ENCODE measurements at regions not wholly inside any gene's neighbourhood (a gene's known extent, or its start where the extent isn't known, plus 50 kb on each side); places are given as distances from the start of the nearest gene placed in this dataset.

DNA sequence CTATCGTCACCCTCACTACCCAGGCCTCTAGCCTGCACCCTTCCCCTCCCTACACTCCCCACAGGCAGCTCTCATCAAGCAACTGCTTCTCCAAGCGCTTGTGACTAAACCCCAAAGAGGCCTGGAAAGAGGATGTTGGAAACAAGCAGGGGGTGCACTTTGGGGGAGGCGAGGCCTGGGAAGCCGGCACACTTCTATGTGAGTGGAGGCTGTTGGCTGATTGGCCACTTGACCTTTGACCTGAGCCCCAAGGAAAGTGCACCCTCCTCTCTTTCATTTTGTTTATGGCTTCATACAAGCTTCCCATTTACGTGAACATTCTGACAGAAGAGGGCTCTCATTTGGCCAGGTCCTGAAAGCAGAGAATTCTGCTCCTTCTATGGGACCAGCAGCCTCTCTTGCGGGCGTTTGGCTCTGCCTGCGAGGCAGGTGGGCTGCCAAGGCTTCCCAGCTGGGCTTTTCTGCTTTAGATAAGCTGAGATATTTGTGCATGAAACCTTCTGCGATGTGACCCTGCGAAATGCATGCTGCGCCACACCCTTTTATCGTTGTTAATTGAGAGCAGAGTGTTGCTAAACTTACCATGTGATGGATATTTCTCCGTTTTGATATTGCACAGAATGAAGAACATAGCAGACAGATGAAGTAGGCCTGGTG lies 134.8 kb upstream of the NCK2 start:
- Histone ChIP-seq H3K9ac (ENCODE audit: extremely low read depth, low read length, poor library complexity, severe bottlenecking) (no peak overlapping the region), H3K36me3 (ENCODE audit: control insufficient read depth, insufficient read depth, low read length) (no peaks in the 10 kb centered on the region), H3K4me1 (ENCODE audit: control insufficient read depth, insufficient read depth, low read length) (no peaks in the 10 kb centered on the region), H3K27me3 (ENCODE audit: control insufficient read depth, insufficient read depth, low read length, poor library complexity, severe bottlenecking) (no peaks in the 10 kb centered on the region), H3K4me3 (ENCODE audit: low read length) (no peak overlapping the region), H3K9me3 (ENCODE audit: control insufficient read depth, low read length) (no peaks in the 10 kb centered on the region), H3K27ac (ENCODE audit: low read depth, low read length) (peak overlapping the region; percentile 72)
- no peak for DNase-seq
- 91 to 92% methylated on average over 11 to 13 of the region's 13 CpGs for WGBS, 2 experiments (ENCODE audit: insufficient coverage in 1 of 2, insufficient read length in 1 of 2)
- Mint-ChIP-seq H3K27me3 (ENCODE audit: insufficient read depth) (no peaks in the 10 kb centered on the region), H3K27ac (no peak overlapping the region), H3K4me1 (peaks cover 2% of the 10 kb centered on the region), H3K36me3 (ENCODE audit: low read depth) (no peaks in the 10 kb centered on the region), H3K4me3 (no peak overlapping the region), H3K9me3 (no peaks in the 10 kb centered on the region)
- TF ChIP-seq CTCF (conservative IDR thresholded peaks at IDR 0.05) = no peak

DNA sequence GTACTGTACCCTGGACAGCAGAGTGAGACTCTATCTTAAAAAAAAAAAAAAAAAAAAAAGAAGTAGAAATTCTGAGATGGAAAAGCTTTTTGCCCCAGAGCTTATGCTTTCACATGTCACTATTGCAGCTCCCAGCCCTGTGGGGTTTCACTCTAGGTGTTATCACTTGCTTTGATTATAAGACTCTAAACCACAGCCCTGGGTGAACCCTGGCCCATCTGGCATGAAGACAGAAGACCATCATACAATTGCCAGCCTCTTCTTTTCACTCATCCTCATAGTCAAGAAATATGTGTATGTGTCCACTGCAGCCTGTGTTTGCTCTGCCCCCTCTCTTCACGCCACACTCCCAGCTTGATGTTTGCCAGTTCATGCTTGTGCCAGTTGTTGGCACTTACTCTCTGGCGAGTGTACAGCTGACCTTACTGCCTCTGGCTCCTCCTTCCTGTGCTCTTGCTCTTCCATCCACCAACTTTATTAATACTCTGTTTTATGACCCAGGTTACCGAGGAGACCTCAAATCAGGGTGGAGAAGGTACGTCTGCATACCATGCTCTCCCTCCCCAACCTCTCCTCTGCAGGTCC lies 136.7 kb upstream of the NCK2 start:
- H3K4me1 ChIP-seq (ENCODE audit: control insufficient read depth, insufficient read depth, low read length) = no peaks in the 10 kb centered on the region
- no peaks in the 10 kb centered on the region for H3K9me3 ChIP-seq (ENCODE audit: control insufficient read depth, low read length)
- no peaks in the 10 kb centered on the region for H3K36me3 ChIP-seq (ENCODE audit: control insufficient read depth, insufficient read depth, low read length)
- Mint-ChIP-seq H3K4me1 (peaks cover 2% of the 10 kb centered on the region), H3K27ac (no peak overlapping the region), H3K4me3 (no peak overlapping the region), H3K9me3 (no peaks in the 10 kb centered on the region), H3K36me3 (ENCODE audit: low read depth) (no peaks in the 10 kb centered on the region), H3K27me3 (ENCODE audit: insufficient read depth) (no peaks in the 10 kb centered on the region)
- TF ChIP-seq CTCF (conservative IDR thresholded peaks at IDR 0.05) = no peak
- no peak for DNase-seq
- WGBS, 2 experiments (ENCODE audit: insufficient coverage in 1 of 2, insufficient read length in 1 of 2) = 94 to 100% methylated on average over 3 to 4 of the region's 4 CpGs
- no peak overlapping the region for H3K27ac ChIP-seq (ENCODE audit: low read depth, low read length)
- H3K27me3 ChIP-seq (ENCODE audit: control insufficient read depth, insufficient read depth, low read length, poor library complexity, severe bottlenecking) = no peaks in the 10 kb centered on the region
- H3K9ac ChIP-seq (ENCODE audit: extremely low read depth, low read length, poor library complexity, severe bottlenecking) = no peak overlapping the region
- no peak overlapping the region for H3K4me3 ChIP-seq (ENCODE audit: low read length)

DNA sequence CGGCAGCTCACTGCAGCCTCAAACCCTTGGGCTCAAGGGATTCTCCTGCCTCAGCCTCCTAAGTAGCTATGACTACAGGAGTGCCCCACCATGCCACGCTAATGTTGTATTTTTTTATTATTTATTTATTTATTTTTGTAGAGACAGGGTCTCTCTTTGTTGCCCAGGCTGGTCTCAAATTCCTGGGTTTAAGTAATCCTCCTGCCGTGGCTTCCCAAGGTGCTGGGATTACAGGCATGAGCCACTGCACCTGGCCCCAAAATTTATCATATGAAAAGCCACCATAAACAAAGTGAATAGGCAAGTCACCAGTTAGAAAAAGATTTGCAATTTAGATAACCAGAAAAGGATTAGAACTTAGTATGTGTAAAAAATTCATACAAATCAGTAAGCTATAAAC lies 138.6 kb upstream of the NCK2 start:
- 93 to 100% methylated on average over 2 of the region's 3 CpGs for WGBS, 2 experiments (ENCODE audit: insufficient coverage in 1 of 2, insufficient read length in 1 of 2)
- Mint-ChIP-seq H3K4me1 (peaks cover 5% of the 10 kb centered on the region), H3K36me3 (ENCODE audit: low read depth) (no peaks in the 10 kb centered on the region), H3K27ac (no peak overlapping the region), H3K9me3 (no peaks in the 10 kb centered on the region), H3K4me3 (no peak overlapping the region), H3K27me3 (ENCODE audit: insufficient read depth) (no peaks in the 10 kb centered on the region)
- no peaks in the 10 kb centered on the region for H3K27me3 ChIP-seq (ENCODE audit: control insufficient read depth, insufficient read depth, low read length, poor library complexity, severe bottlenecking)
- no peak overlapping the region for H3K27ac ChIP-seq (ENCODE audit: low read depth, low read length)
- no peak for DNase-seq
- no peak for TF ChIP-seq CTCF (conservative IDR thresholded peaks at IDR 0.05)
- no peaks in the 10 kb centered on the region for H3K36me3 ChIP-seq (ENCODE audit: control insufficient read depth, insufficient read depth, low read length)
- H3K4me1 ChIP-seq (ENCODE audit: control insufficient read depth, insufficient read depth, low read length) = no peaks in the 10 kb centered on the region
- H3K4me3 ChIP-seq (ENCODE audit: low read length) = no peak overlapping the region
- H3K9me3 ChIP-seq (ENCODE audit: control insufficient read depth, low read length) = no peaks in the 10 kb centered on the region
- H3K9ac ChIP-seq (ENCODE audit: extremely low read depth, low read length, poor library complexity, severe bottlenecking) = no peak overlapping the region

Measured in endodermal cell (in vitro differentiated cells).